Astrocyte of the cerebellum (primary cell): ENCODE measurements at regions not wholly inside any gene's neighbourhood (a gene's known extent, or its start where the extent isn't known, plus 50 kb on each side); places are given as distances from the start of the nearest gene placed in this dataset.

ENCODE experiments used
- DNase-seq: peaks from one replicate; pipeline ENCODE4 v3.0.0-alpha.2; 2011; ENCODE audit warnings: low read depth
- H3K4me3 ChIP-seq: 2 replicates; pipeline ENCODE4 v1.5.1; 2011; ENCODE audit warnings: mild to moderate bottlenecking, low read depth, low read length, moderate library complexity
- in situ Hi-C: cut with HindIII; loops from 2 replicates; pipeline ENCODE4 v1.10.0; 2017; ENCODE audit warnings: low sequenced_read_pairs
- TF ChIP-seq, protein P1 (sequence below): IDR thresholded peaks from 2 replicates; pipeline ENCODE4 v1.5.1; 2012; ENCODE audit warnings: low read length, low read depth, moderate library complexity, mild to moderate bottlenecking; ENCODE audit errors: missing control alignments

DNA sequence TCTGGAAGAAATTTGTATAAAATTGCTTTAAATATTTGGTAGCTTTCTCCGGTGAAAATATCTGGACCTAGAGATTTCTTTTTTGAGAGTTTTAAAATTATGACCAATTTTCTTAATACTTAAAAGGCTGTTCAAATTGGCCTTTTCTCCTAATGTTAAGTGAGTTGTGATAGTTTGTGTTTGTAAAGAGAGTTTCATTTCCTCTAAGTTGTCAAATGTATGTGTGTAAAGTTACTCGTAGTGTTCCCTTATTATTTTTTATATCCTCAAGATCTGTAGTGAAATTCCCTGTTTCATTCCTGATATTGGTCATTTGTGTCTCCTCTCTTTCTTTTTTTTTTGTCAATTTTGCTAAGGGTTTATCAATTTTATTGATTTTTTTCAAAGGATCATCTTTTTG is 92.6 kb upstream of the CTNNB1 start:
- TF ChIP-seq, protein P1, sequence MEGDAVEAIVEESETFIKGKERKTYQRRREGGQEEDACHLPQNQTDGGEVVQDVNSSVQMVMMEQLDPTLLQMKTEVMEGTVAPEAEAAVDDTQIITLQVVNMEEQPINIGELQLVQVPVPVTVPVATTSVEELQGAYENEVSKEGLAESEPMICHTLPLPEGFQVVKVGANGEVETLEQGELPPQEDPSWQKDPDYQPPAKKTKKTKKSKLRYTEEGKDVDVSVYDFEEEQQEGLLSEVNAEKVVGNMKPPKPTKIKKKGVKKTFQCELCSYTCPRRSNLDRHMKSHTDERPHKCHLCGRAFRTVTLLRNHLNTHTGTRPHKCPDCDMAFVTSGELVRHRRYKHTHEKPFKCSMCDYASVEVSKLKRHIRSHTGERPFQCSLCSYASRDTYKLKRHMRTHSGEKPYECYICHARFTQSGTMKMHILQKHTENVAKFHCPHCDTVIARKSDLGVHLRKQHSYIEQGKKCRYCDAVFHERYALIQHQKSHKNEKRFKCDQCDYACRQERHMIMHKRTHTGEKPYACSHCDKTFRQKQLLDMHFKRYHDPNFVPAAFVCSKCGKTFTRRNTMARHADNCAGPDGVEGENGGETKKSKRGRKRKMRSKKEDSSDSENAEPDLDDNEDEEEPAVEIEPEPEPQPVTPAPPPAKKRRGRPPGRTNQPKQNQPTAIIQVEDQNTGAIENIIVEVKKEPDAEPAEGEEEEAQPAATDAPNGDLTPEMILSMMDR, result no peak
- no peak overlapping the region for H3K4me3 ChIP-seq
- DNase-seq, result no peak
- in situ Hi-C loops, result no loop called here

DNA sequence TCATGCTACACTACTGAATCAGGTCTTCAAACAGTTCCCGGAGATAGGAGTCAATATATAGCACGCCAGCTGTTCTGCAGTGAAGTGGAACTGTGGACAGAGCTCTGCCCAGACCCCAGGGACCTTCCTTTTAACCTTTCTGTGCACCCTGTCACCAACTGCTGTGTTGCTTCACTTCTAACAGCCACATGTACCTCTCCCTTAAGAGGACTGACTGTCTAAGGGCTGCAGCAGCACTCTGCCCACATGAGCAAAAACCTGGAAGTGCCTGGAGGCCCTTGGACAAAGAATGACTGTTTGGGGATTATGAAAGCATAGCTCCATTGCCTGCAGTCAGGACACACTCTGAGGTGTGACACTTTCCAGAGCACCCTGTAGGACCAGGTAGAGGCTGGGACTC is 88.3 kb upstream of the CTNNB1 start:
- H3K4me3 ChIP-seq, result no peak overlapping the region
- no peak for DNase-seq
- TF ChIP-seq, protein P1, result no peak
- in situ Hi-C loops, result no loop called here

DNA sequence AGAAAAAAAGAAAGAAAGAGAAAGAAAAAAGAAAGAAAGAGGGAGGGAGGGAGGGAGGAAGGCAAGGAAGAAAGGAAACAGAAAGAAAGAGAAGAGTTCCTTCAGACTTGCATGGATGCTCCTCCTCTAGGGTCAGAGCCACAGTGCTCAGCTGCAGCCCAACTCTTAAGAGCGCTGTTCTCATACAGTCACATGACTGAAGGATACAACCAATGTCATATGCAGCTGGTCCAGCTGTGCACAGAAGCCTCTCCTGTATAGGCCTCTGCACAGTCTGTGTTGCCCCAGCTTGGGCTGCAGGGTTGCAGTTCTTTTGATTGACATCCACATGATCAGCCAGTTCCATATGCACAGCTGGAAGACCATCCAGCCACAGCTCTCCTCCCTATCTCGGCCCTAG is 86.8 kb upstream of the CTNNB1 start:
- TF ChIP-seq, protein P1, result no peak
- H3K4me3 ChIP-seq, result no peak overlapping the region
- in situ Hi-C loops, result no loop called here
- DNase-seq, result no peak

DNA sequence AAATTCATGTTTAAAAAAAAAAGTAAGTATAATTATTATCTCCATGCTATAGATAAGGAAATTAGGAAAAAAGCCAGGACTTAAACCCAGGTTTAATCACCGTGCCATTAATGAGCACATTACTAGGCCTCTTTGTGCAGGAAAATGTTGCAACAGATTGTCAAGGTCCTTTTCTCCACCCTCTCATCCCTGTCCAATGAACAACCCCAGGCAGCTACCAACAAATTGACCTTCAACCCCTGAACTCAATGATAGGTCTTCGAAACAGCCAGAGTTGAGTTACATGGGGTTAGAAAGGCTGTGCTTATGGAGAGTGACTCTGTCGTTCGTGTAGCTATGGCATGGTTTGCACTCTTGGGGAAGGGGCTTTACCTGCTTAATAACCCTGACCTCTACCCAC is 84.2 kb upstream of the CTNNB1 start:
- no peak overlapping the region for H3K4me3 ChIP-seq
- in situ Hi-C loops, result no loop called here
- TF ChIP-seq, protein P1, result no peak

DNA sequence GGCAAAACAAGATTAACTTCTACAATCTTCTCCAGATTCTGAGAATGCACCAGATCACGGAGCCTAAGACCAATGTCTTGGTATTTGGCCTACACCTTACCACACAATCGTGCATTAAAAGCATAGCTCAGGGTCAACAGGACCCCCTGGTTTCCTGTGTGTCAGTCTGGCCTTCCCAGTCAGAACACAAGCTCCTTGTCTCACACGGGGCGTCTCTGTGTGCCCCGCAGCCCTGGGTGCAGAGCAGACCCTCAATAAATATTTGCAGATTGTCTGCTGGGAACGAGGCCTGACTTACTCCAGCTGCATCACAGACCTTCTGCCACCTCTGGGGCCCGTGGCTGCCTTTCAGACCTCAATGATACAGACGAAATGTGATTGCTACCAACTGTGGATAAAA is 82.5 kb upstream of the CTNNB1 start:
- in situ Hi-C loops, result no loop called here

More for the DNA sequence above, 84.2 kb upstream of the CTNNB1 start:
- DNase-seq, result no peak

DNA sequence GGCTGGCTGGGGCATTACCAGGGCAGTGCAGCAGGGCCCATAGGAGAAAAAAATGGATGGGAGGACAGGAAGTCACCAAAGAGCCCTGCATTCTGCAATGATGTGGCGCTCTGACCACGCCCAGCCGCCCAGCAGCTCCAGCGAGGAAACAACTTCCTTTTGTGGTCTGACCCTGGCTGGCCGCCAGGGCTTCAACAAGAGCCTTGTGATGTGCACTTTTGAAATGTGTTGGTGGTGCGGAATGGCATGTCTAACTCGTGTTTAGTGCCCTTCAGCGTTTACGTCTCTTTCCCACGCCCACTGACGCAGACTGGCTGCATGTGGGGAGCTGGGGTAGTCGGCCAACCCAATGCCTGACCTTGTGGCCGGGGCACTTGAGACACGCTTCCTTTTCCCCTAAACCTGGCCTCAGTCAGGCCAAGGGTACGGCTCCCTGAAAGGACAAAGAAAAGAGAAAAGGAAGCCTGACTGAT is 81.9 kb upstream of the CTNNB1 start:
- no peak overlapping the region for H3K4me3 ChIP-seq
- peak; percentile 90 for DNase-seq
- in situ Hi-C loops, result no loop called here
- TF ChIP-seq, protein P1, result no peak

More for the DNA sequence above, 82.5 kb upstream of the CTNNB1 start:
- TF ChIP-seq, protein P1, result no peak
- no peak overlapping the region for H3K4me3 ChIP-seq
- no peak for DNase-seq
